OCI-LY1 (cell line): ENCODE measurements at regions not wholly inside any gene's neighbourhood (a gene's known extent, or its start where the extent isn't known, plus 50 kb on each side); places are given as distances from the start of the nearest gene placed in this dataset.

Experiments used
- CTCF ChIP-seq: fragments of 200-600 bp; sonication (generic), shearing (Covaris generic); IDR thresholded peaks from 2 replicates; pipeline ENCODE4 v1.5.1; 2017; ENCODE audit warnings: mild to moderate bottlenecking, antibody characterized with exemption, low read length, moderate library complexity, mixed read lengths
- EZH2 ChIP-seq: fragments of 200-600 bp; sonication (generic), shearing (Covaris generic); IDR thresholded peaks from 2 replicates; pipeline ENCODE4 v1.8.0; 2017; ENCODE audit warnings: borderline replicate concordance, mixed run types, mild to moderate bottlenecking, antibody characterized with exemption, low read length, moderate library complexity, mixed read lengths

DNA sequence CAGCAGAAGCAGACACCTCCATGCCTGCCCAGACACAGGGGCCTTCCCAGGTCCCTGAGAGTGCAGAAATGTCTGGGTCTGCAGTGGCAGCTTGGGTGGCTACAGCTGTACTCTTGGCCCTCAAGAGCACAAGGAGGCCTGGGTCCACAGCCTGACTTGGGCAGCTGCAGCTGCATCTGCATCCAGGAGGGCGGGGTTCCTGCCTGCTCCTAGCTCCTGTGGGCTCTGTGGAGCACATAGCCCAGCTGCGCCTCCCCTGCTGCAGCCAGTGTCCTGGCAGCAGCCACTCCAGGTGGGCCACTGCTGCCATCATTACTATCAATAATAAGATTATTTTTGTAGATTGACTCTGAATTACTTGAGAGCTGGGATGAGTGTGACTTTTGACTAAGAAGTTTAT is 162.0 kb upstream of the PTCH1 start:
- no peak for TF ChIP-seq CTCF
- TF ChIP-seq EZH2, result no peak
